C4-2B (cell line): ENCODE measurements at regions not wholly inside any gene's neighbourhood (a gene's known extent, or its start where the extent isn't known, plus 50 kb on each side); places are given as distances from the start of the nearest gene placed in this dataset.

Source experiments
- CTCF ChIP-seq: fragments of 450-650 bp; conservative IDR thresholded peaks from 2 replicates; pipeline ENCODE4 v1.5.1; 2017; ENCODE audit warnings: mild to moderate bottlenecking
- ZFX ChIP-seq: fragments of 450-650 bp; IDR thresholded peaks from 2 replicates; pipeline ENCODE4 v1.6.1; 2017

- no peak for TF ChIP-seq ZFX
- no peak for TF ChIP-seq CTCF
Measured at GRCh38 chr5:118441956-118442355, 546.4 kb downstream of the DTWD2 start.
